NCI-H748 (cell line): ENCODE measurements at regions not wholly inside any gene's neighbourhood (a gene's known extent, or its start where the extent isn't known, plus 50 kb on each side); places are given as distances from the start of the nearest gene placed in this dataset.

Source experiments
- DNase-seq: peaks from one replicate; lab custom pipeline; 2025; ENCODE audit not compliant: unreplicated experiment; lab: John Stamatoyannopoulos, UW

DNA sequence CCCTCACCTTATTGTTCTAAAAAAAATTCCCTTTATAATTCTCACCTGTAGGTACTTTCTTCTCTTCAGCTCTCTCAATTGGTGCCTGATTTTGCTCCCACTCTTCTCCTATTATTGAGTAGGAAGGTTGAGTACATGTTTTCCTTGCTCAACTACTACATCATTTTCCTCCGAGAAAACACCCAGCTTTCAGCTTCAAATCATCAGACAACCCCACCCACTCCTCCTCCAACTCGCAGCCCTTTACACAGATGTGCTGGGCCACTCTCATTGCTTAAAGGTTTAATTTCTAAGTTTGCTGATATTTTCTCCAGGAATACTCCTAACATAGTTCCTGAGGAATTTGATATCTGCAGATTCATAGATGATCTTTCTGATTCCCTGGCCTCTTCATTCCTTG, 734.4 kb upstream of the ZEB2 start:
- DNase-seq, result no peak

DNA sequence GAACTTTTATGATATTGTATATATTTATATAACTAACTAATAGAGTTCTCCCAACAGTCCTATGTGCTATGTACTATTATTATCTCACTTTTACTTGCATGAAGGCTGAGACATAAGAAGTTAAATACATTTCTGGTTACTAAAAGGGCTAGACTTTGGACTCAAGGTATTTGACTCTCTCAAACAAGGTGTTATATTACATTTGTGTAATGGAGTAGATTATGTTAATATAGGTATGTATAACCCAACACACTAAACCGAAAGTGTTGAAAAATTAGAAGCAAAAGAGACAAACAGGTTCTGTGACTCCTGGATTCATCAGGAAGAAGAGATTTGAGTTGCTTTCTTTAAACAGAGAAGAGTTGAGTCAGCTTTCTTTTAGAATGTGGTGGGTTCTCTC, 733.6 kb upstream of the ZEB2 start:
- DNase-seq, result no peak

DNA sequence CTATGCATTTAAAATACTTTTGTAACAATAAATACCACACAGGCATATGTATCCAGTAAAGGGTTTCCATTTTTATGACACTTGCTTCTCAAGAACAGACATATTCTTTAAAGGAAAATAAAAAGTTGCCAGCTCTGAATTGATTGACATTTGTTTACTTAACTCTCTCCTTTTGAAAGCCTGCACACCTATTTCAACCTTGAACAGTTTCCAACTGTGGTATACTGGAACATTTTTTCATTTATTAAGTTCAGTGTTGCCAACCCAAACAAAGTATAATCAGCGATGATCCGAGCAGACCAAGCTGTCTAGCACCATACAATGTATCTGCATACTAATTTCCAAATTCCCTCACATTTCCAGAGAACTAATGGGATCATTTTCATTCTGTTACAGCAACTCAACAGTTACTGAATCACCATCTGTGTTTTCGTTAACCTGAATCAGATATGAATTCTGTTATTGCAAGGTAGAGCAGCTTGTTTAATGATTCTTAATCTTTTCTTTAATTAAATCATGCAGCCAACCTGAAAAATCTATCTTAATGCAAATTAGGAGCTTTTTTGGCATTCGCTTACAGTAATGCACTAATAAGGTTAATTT, 725.5 kb upstream of the ZEB2 start:
- DNase-seq, result no peak

DNA sequence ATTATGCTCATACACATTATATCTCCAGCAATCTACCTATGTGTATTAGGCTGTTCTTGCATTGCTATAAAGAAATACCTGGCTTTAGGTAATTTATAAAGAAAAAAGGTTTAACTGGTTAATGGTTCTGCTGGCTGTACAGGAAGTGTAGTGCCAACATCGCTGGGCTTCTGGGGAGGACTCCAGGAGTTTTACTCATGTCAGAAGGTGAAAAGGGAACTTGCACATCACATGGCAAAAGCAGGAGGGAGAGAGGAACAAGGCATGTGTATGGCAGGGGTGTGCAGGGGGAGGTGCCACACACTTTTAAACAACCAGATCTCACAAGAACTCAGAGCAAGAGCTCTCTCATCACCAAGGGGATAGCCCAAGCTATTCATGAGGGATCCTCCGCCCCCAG, 715.4 kb upstream of the ZEB2 start:
- no peak for DNase-seq

DNA sequence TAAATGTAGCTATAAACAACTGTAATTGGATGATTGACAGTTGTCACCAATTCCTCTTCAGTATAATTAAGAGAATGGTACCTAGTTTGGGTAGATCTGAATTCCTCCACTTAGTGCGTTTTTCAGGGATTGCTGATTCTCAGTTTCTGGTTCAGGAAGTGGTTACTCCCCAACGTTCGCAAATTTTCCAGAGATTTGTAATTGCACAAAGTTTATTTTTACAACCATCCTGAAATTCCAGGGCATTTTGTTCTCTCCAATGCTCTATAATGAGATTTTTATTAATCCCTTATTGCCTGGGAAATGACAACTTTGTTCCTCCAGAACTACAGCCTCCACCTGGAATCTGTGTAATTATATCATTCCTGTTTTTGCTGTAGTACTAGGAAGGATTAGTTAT, 710.6 kb upstream of the ZEB2 start:
- DNase-seq, result no peak

DNA sequence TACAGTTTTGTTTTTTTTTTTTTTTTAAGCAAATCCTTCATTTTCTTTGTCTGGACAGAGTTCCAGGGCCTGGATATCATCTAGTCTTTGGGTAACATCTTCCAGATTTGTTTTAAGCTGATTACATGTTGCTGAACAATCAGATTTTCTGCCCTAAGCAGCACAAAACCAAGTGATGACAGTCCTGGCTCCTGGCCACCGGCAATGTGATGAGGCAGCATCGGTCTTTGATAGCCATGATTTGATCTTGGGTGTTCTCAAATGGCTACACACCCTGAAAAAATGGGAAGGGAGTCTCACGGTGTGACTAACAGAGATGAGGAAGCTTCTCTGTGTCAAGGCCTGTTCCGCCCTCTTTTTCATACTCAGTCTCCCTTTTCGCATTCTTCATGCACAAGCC, 708.6 kb upstream of the ZEB2 start:
- DNase-seq, result no peak

DNA sequence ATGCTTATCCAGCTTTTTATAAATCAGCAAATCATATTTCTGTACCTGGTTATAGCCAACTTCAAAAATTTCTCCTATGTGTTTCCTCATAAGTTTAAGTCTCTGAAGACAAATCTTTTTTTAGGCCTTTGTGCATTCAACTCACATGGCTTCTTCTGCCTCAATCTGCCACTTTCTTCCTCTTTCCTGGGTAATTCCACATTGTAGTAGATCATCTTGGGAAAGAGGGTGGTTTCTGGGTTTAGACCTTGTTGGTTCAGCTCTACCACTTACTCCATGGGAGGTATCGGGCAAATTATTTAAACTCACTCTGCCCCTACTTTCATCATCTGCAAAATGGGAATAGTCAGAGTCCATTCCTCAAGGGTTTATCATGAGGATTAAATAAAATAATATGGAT, 707.0 kb upstream of the ZEB2 start:
- DNase-seq, result no peak

DNA sequence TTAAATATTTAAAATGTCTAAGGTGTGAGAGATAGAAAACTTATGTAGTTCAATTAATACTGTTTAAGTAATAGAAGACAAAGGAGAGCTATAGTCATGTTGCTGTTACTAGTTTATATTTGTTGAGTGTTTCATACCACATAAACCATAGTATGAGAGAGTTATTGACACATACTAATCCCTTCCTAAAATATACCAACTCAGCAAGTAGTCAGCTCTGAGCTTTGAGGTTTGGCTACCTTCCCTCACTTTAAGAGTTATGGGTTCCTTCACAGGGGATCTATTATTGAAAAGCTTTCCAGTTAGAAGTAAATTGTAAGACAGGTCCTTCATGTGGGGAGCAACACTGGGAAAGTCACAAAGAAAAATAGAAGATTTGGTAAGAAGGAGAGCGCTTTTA, 701.6 kb upstream of the ZEB2 start:
- no peak for DNase-seq

DNA sequence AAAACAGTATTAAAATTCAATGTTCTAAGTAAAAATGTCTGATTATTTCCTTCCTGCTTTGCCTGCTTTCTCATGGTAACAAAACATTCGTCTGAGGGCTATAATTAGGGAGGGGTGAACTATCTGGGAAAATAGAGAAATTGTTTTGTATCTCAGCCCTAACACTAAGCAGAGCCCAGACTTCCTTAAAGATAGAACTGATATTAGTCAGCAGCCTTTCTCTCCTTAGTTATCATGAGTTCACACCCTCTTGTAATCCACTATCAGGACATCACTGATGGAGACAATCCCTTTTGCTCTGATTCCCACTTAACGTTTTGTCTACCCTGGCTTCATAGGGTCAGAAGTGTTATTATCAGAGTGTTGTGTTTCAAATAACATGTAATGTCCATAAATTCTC, 701.1 kb upstream of the ZEB2 start:
- peak; percentile 42 for DNase-seq

DNA sequence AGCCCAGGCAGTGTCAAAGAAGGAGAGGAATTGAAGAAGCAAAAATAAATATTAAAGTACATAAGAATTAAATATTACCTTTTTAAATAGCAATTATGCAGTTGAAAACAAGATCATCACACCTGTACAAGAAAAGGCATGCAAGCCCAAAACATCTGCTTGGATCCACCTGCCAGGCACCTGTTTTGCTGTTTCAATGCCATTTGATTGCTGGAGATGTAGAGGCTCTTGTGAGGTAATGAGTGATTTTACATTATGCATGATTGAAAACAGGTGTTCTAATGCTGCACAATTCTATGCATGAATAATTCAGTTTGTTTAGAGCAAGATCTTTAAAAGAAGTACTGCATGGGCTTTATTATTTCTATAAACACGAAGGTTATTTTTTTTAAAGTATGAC, 700.6 kb upstream of the ZEB2 start:
- DNase-seq, result peak; percentile 80

DNA sequence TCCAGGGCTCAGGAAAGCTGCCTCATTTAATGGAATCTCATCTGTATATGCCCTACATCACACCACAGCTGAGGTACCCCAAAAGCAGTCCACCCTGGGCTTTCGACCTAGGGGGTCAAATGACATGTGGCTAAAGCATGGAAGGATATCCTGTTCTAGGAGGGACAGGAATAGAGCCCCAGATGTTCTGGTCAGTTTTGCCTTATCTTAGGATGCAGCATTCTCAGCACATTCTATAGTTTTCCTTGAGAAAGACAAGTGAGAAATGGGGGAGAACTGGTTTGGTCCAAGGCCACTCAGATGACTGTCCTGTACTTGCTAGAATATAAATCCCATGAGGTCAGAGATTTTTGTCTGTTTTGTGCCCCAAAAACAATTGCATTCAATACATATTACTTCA, 688.0 kb upstream of the ZEB2 start:
- no peak for DNase-seq

DNA sequence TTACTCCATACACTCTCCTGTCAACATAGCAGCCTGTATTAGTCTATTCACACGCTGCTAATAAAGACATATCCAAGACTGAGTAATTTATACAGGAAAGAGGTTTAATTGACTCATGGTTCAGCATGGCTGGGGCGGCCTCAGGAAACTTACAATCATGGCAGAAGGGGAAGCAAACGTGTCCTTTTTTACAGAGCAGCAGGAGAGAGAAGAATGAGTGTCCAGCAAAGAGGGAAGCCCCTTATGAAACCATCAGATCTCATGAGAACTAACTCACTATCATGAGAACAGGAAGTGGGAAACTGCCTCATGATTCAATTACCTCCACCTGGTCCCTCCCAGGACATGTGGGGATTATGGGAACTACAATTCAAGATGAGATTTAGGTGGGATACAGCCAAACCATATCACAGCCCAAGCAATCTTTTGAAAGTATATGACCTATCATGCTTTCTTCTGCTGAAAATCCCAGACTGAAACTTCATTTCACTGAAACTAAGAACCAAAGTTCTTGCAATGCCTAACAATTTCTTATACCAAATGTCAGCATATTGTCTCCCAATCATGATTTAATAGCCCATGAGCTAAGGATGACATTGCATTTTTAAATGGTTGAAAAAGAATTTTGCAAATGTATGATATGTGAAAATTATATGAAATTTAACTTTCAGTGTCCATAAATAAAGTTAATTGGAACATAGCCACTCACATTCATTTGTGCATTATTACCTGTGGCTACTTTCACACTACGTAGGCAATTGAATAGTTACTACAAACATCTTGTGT, 686.8 kb upstream of the ZEB2 start:
- DNase-seq, result no peak

DNA sequence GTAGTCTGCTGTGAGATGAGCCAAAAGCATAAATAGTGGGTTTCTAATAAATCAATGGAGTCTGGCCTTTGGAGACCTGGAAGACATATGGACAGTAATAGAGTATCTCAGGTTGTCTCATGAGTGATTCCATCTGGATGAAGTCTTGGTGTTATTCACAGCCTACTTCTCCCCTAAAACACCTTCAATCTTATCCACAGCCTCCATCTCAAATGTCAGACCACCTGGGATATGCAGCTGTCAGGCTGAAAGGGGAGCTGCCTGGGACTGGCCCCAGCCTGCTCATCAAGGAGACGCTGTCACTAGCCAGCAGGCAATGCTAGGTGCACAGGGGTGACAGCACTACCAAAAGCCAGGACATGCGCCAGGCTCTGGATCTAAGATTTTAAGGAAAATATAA, 684.0 kb upstream of the ZEB2 start:
- DNase-seq, result peak; percentile 51

DNA sequence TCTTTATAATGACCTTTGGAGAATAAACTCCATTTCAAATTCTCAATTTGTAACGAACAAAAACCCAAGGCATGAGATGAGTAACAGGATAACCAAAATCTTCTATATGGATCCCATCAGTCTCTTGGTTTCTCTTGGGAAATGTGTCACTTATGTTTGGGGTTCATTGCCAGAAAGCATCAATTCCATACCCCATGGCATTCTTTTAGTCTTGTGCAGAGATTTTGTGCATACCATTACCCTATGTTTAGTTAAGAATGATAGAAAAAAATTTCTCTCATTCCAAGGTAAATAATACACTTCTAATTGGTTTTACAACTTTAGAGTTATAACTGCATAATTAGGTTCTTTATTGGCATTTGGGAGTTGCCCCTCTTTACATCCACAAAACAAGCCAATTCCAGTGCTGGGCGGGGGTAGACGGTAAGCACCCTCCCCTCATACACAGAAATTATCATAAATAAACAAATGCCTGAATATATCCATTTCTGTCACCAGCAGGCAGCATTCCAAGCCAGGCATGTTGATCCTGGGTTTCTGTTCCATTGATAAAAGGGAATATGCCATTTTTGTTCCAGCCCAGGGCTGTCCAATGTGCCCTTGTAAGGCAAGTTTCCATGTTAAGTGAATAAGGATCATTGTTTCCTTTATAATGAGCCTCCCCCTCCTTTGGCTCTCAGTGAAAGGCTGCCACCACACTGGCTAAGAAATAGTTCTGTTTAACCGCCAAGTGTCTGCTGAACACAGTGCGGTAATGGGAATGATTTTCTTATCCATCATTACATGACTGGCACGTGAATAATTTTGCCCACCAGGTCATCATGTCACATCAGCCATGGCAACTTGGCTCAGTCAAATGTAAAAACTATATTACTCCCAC, 680.1 kb upstream of the ZEB2 start:
- peak; percentile 18 for DNase-seq

DNA sequence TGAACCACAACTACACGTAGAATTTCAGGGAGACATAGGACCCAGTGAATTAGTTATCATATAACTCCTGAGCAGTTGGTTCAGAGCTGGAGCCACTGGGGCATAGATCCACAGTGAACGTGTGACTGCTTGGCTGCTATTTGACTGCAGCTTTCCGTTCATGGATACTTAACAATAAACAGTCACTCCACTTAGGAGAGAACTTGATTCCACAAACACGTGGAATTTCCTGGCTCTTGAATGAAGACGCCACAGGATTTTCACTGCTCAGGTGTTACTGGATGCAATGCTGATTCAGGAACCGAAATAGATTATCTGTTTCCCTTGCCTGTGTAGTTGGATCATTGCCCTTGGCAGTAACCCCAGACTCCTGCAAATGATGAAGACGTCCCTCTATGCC, 679.1 kb upstream of the ZEB2 start:
- peak; percentile 78 for DNase-seq

DNA sequence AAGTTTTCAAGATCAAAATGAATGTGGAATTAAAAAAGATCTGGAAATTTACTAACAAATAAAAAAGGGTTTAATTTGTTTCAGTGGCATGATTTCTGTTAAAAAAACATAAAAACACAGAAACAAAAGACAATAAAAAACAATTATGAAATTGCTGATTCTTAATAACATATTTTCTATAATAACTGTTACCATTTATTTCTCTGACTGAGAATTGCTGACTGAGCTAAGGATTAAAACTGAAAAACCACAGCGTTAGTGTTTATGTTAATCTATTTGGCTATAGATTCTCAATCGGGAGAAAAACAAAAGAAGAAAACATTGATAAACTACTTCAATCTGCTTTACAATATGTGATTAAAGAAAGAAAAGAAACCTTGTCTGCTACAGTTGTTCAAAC, 678.6 kb upstream of the ZEB2 start:
- no peak for DNase-seq

DNA sequence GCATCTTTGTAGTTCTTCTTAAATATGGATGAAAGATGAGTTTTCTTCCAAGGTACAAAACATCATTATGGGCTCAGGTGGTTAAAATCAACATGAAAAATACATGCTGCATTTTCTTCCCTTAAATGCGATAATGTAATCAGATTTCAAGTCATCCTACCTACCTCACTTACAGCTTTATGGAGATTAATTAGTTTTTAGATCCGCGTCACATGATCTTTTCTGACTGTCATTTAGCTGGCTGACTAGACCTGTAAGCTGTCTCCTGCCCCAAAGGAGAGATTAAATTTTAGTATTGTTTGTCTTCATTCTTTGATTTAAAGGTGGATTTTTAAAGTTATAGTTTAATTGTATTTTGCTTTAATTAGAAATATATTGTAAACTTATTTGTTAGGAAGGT, 678.0 kb upstream of the ZEB2 start:
- peak; percentile 14 for DNase-seq

DNA sequence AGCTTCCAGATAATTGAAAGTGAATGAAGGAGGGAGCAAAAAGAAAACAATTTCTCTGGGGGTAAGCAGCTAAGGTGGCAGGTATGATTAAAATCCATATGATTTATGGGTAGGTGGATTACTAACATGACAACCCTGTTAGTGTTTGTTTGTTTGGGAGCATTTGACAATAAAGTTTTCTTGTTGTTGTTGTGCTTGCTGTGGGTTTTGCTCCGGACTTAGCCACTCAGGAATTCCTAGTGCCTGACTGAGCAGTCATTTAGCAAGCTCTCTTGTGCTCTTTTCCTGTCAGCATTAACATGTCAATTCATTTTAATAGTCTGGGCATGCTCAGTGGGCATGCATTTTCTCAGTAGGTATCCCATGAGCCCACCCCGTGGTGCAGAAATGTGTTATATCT, 674.8 kb upstream of the ZEB2 start:
- no peak for DNase-seq

DNA sequence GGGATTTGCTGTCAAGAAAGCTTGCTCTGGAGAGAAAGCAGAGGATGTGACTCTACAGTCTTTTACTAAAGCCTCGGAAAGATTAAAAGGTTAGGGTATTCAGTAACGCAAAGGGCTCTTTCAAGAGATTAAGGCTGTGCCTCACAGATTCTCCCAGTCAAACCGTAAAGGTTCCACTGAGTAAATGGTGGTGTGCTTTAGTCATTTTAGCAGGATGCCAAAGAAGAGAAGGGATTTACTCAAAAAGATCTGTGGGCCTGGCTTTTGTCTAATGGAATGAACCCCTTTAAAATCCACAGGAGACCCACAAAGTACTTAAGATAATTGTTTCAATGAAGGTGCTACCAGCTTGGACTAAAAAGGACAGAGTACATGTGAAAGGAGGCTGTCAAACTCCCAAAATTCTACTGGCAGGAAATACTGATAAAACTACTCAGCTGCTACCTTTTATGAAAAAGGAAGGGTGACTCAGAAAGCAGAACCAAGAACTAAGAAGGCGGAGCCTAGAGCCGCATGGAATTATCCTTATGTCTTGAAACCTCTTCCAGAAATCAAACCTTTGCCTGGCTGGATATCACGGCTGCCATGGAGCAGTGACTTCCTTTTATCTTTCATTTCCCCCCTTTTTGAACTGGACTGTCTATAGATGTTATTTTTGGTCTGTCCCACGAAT, 670.2 kb upstream of the ZEB2 start:
- no peak for DNase-seq

DNA sequence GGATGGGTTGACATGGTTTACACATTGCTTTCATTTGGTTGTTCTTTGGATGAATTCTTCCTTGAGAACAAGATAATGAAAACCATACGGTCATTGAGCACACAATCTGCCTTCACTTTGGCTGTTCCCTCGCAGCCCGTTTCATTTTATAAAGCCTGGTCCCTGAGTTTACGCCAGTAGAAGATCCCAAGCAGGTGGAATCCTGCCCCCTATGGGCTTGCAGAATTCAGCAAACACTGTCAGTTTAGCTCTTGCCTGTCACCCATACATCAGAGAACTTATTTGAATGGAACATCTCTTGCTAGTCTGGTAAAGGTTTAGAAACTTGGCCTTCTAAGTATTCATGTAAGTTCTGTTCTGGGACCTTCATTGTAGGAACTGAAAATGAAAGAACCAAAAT, 666.4 kb upstream of the ZEB2 start:
- no peak for DNase-seq

DNA sequence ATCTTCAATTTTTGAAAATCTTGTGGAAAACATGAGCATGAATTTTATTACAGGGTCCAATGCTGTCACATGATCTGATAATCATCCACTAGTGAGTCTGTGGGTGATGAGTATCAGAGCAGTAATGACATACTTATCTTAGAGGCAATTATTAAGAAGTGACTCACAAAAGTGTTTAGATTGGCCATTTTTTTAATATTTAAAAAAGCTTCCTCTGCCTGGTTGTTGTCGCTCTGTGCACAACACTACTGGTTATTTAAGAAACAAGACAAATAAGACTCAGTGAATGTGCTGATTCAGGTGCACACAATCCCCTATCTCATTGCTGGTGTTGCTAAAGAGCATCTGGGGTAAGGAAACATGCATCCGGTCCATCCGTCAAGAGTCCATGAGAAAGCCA, 665.8 kb upstream of the ZEB2 start:
- DNase-seq, result no peak
